ENCODE measurements at regions not wholly inside any gene's neighbourhood (a gene's known extent, or its start where the extent isn't known, plus 50 kb on each side); places are given as distances from the start of the nearest gene placed in this dataset.

- DNase-seq: no peak
- POLR2A ChIA-PET: no interaction called here
These were observed 86.3 kb upstream of the FAT3 start for GRCh38 chr11:92138296-92138695.

GRCh38 chr11:92137747-92138146, 86.9 kb upstream of the FAT3 start:
- no peaks in the 10 kb centered on the region for H3K27me3 Mint-ChIP-seq
- H3K9me3 ChIP-seq (ENCODE audit: control extremely low read depth in 1 of 3, control insufficient read depth in 2 of 3, insufficient read depth in 1 of 3, low read length in 2 of 3): peaks cover 0 to 1% (median 0%) of the 10 kb centered on the region in 3 donors
- no peak overlapping the region for H3K27ac Mint-ChIP-seq
- H3K79me2 ChIP-seq (ENCODE audit: control insufficient read depth, insufficient read depth, low read length): no peaks in the 10 kb centered on the region
- H2AFZ ChIP-seq (ENCODE audit: insufficient read depth, low read depth, low read length, poor library complexity, severe bottlenecking): no peak overlapping the region
- no peaks in the 10 kb centered on the region for H3K4me1 Mint-ChIP-seq
- ChIA-PET POLR2A (no interaction called here), CTCF (no interaction called here)
- TF ChIP-seq CTCF (IDR thresholded peaks at IDR 0.05): no peak
- TF ChIP-seq EZH2 (IDR thresholded peaks at IDR 0.05; ENCODE audit: borderline replicate concordance, insufficient read depth, low read depth, low read length, poor library complexity, severe bottlenecking): no peak
- H3K4me3 Mint-ChIP-seq: no peak overlapping the region
- DNase-seq: no peak
- intact Hi-C loops (cut with micrococcal nuclease): no loop called here
- no peaks in the 10 kb centered on the region for H3K36me3 ChIP-seq (replicated peaks in 1 of 2; ENCODE audit: control extremely low read depth in 1 of 2, control insufficient read depth in 1 of 2, extremely low read depth in 1 of 2, insufficient read depth in 2 of 2, low read length in 1 of 2)
- H3K9ac ChIP-seq (ENCODE audit: low read length): no peak overlapping the region
- H3K4me2 ChIP-seq (replicated peaks; ENCODE audit: low read depth, low read length, poor library complexity, severe bottlenecking): no peak overlapping the region
- ATAC-seq (ENCODE audit: low read depth): no peak
- H3K4me1 ChIP-seq (ENCODE audit: control insufficient read depth in 2 of 2, insufficient read depth in 2 of 2, low read length in 2 of 2): no peaks in the 10 kb centered on the region
- H3K9me3 Mint-ChIP-seq (ENCODE audit: insufficient read depth): peaks cover 2% of the 10 kb centered on the region
- H4K20me1 ChIP-seq (ENCODE audit: control insufficient read depth, insufficient read depth, low read length, poor library complexity, severe bottlenecking): no peaks in the 10 kb centered on the region
- no peak overlapping the region for H3K27ac ChIP-seq (ENCODE audit: low read length in 2 of 2)
- WGBS (ENCODE audit: insufficient coverage): no CpG with 5 or more reads among the region's 2 CpGs
- no peaks in the 10 kb centered on the region for H3K27me3 ChIP-seq (replicated peaks in 1 of 4; ENCODE audit: control extremely low read depth in 1 of 4, control insufficient read depth in 3 of 4, insufficient read depth in 4 of 4, low read length in 3 of 4)
- no peak overlapping the region for H3K4me3 ChIP-seq (ENCODE audit: control extremely low read depth in 1 of 5, extremely low read depth in 1 of 5, insufficient read depth in 1 of 5, low read depth in 2 of 5, low read length in 4 of 5)

More at GRCh38 chr11:92138296-92138695, 86.3 kb upstream of the FAT3 start:
- Histone ChIP-seq H3K27me3 (replicated peaks in 1 of 4; ENCODE audit: control extremely low read depth in 1 of 4, control insufficient read depth in 3 of 4, insufficient read depth in 4 of 4, low read length in 3 of 4) (no peaks in the 10 kb centered on the region), H3K4me2 (replicated peaks; ENCODE audit: low read depth, low read length, poor library complexity, severe bottlenecking) (no peak overlapping the region), H3K9me3 (ENCODE audit: control extremely low read depth in 1 of 3, control insufficient read depth in 2 of 3, insufficient read depth in 1 of 3, low read length in 2 of 3) (peaks cover 0 to 1% (median 0%) of the 10 kb centered on the region in 3 donors), H3K36me3 (replicated peaks in 1 of 2; ENCODE audit: control extremely low read depth in 1 of 2, control insufficient read depth in 1 of 2, extremely low read depth in 1 of 2, insufficient read depth in 2 of 2, low read length in 1 of 2) (no peaks in the 10 kb centered on the region), H3K4me1 (ENCODE audit: control insufficient read depth in 2 of 2, insufficient read depth in 2 of 2, low read length in 2 of 2) (no peaks in the 10 kb centered on the region), H3K79me2 (ENCODE audit: control insufficient read depth, insufficient read depth, low read length) (no peaks in the 10 kb centered on the region), H3K4me3 (ENCODE audit: control extremely low read depth in 1 of 5, extremely low read depth in 1 of 5, insufficient read depth in 1 of 5, low read depth in 2 of 5, low read length in 4 of 5) (no peak overlapping the region), H3K27ac (ENCODE audit: low read length in 2 of 2) (no peak overlapping the region), H4K20me1 (ENCODE audit: control insufficient read depth, insufficient read depth, low read length, poor library complexity, severe bottlenecking) (no peaks in the 10 kb centered on the region), H2AFZ (ENCODE audit: insufficient read depth, low read depth, low read length, poor library complexity, severe bottlenecking) (no peak overlapping the region), H3K9ac (ENCODE audit: low read length) (no peak overlapping the region)
- H3K4me1 Mint-ChIP-seq: no peaks in the 10 kb centered on the region
- H3K27ac Mint-ChIP-seq: no peak overlapping the region
- TF ChIP-seq EZH2 (IDR thresholded peaks at IDR 0.05; ENCODE audit: borderline replicate concordance, insufficient read depth, low read depth, low read length, poor library complexity, severe bottlenecking) (no peak), CTCF (IDR thresholded peaks at IDR 0.05) (no peak)
- H3K27me3 Mint-ChIP-seq: no peaks in the 10 kb centered on the region
- ATAC-seq (ENCODE audit: low read depth): no peak
- H3K4me3 Mint-ChIP-seq: no peak overlapping the region
- peaks cover 2% of the 10 kb centered on the region for H3K9me3 Mint-ChIP-seq (ENCODE audit: insufficient read depth)
- CTCF ChIA-PET: no interaction called here
- intact Hi-C loops (cut with micrococcal nuclease): no loop called here
